Parathyroid adenoma (tissue), 2 donors: ENCODE measurements at regions not wholly inside any gene's neighbourhood (a gene's known extent, or its start where the extent isn't known, plus 50 kb on each side); places are given as distances from the start of the nearest gene placed in this dataset.

Experiments
- H2AFZ ChIP-seq: fragments of 300-600 bp; sonication (generic); one replicate; pipeline ENCODE4 v1.7.0; 2017; ENCODE audit warnings: antibody characterized with exemption, mild to moderate bottlenecking
- H3K27ac ChIP-seq: fragments of 300-600 bp; sonication (generic); one replicate; pipeline ENCODE4 v1.7.0; 2017
- H3K27me3 ChIP-seq: fragments of 300-600 bp; sonication (generic); one replicate; pipeline ENCODE4 v1.7.0; 2017; ENCODE audit warnings: low read length; ENCODE audit not compliant: control insufficient read depth, insufficient read depth
- H3K36me3 ChIP-seq: fragments of 300-600 bp; sonication (generic); one replicate; pipeline ENCODE4 v1.7.0; 2017; ENCODE audit warnings: low read length; ENCODE audit not compliant: control insufficient read depth, insufficient read depth
- H3K4me1 ChIP-seq: fragments of 300-600 bp; sonication (generic); one replicate; pipeline ENCODE4 v1.7.0; 2017; ENCODE audit warnings: control low read depth
- H3K4me2 ChIP-seq: fragments of 300-600 bp; sonication (generic); one replicate; pipeline ENCODE4 v1.7.0; 2017; ENCODE audit warnings: low read length
- H3K4me3 ChIP-seq: fragments of 300-600 bp; sonication (generic); one replicate; pipeline ENCODE4 v1.7.0; 2017; ENCODE audit warnings: low read depth, low read length
- H3K79me2 ChIP-seq: fragments of 300-600 bp; sonication (generic); one replicate; pipeline ENCODE4 v1.7.0; 2017; ENCODE audit warnings: control low read depth
- H3K9ac ChIP-seq: fragments of 300-600 bp; sonication (generic); one replicate; pipeline ENCODE4 v1.7.0; 2017; ENCODE audit warnings: mild to moderate bottlenecking
- H3K9me3 ChIP-seq: fragments of 300-600 bp; sonication (generic); one replicate; pipeline ENCODE4 v1.7.0; 2017; ENCODE audit warnings: low read length; ENCODE audit not compliant: control insufficient read depth
- CTCF ChIP-seq: fragments of 300-600 bp; sonication (generic); IDR thresholded peaks from one replicate; pipeline ENCODE4 v1.7.0; 2017; ENCODE audit warnings: antibody characterized with exemption, mild to moderate bottlenecking
- donor health status: primary hyperparathyroidism.

GRCh38 chr6:159113223-159113622, 56.0 kb upstream of the FNDC1 start:
- Histone ChIP-seq H2AFZ (no peak overlapping the region), H3K27me3 (no peaks in the 10 kb centered on the region), H3K79me2 (no peaks in the 10 kb centered on the region), H3K4me3 (no peak overlapping the region), H3K9ac (no peak overlapping the region), H3K27ac (no peak overlapping the region), H3K9me3 (no peaks in the 10 kb centered on the region), H3K4me1 (peaks cover 2% of the 10 kb centered on the region), H3K4me2 (no peak overlapping the region), H3K36me3 (no peaks in the 10 kb centered on the region)
- no peak for TF ChIP-seq CTCF

DNA sequence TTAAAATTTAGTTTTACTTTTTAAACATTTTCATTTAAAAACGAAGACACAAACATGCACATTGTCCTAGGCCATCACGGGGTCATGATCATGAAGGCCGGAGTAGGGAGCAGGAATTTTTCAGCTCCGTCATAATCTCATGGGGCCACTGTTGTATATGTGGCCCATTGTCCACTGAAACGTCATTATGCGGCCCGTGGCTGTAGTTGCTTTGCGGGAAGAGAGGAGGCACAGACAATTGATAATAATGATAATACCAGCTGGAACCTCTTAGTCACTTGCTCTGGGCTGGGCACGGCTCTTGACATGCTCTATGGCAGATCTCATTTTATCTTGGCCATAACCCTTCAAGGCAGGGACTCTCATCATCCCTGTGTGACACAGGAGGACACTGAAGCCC, 56.5 kb upstream of the FNDC1 start:
- H3K79me2 ChIP-seq, result no peaks in the 10 kb centered on the region
- H3K4me2 ChIP-seq, result no peak overlapping the region
- H3K27ac ChIP-seq, result no peak overlapping the region
- H3K9me3 ChIP-seq, result no peaks in the 10 kb centered on the region
- H3K36me3 ChIP-seq, result no peaks in the 10 kb centered on the region
- peaks cover 2% of the 10 kb centered on the region for H3K4me1 ChIP-seq
- H3K4me3 ChIP-seq, result no peak overlapping the region
- H2AFZ ChIP-seq, result no peak overlapping the region
- no peaks in the 10 kb centered on the region for H3K27me3 ChIP-seq
- no peak overlapping the region for H3K9ac ChIP-seq
- no peak for TF ChIP-seq CTCF

DNA sequence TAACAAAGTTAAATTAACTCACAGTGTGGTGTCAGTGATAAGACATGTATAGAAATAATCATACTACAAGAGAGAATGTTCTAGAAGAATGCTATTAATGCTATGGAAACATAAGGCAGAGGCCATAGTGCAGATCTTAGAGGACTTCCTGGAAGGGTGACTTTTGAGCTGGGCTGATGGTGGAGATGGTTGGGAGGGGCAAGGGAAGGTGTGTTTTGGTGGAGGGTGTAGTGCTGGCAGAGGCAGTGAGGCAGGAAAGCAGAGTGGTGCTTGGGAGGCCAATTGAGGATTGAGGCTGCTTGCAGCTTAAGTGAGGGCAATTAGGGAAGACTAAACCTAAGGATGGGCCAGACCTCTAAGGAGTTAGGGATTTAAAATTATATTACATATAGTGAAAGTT, 58.5 kb upstream of the FNDC1 start:
- no peaks in the 10 kb centered on the region for H3K36me3 ChIP-seq
- no peaks in the 10 kb centered on the region for H3K9me3 ChIP-seq
- no peak for TF ChIP-seq CTCF
- no peaks in the 10 kb centered on the region for H3K79me2 ChIP-seq
- no peak overlapping the region for H3K4me3 ChIP-seq
- no peaks in the 10 kb centered on the region for H3K27me3 ChIP-seq
- H3K4me1 ChIP-seq, result no peaks in the 10 kb centered on the region
- H3K4me2 ChIP-seq, result no peak overlapping the region
- no peak overlapping the region for H3K9ac ChIP-seq
- no peak overlapping the region for H2AFZ ChIP-seq
- H3K27ac ChIP-seq, result no peak overlapping the region

DNA sequence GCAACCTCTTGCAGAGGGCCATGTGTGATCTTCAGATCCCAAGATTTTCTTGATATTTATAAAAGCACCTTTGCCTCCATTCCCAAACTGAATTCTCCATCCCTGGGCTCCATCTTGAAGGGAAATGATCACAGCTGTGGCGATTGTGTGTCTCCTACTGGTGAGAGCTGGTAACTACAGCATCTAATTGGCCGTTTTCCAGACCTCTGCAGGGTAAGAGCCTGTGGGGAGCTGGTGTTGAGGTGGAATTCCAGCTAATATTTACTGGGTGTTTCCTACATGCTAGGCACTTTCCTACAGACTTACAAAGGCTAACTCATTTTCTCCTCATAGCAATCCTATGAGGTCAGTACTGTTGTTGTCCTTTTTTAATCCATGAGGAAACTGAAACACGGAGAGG, 59.2 kb upstream of the FNDC1 start:
- no peaks in the 10 kb centered on the region for H3K27me3 ChIP-seq
- H3K4me3 ChIP-seq, result no peak overlapping the region
- H3K4me1 ChIP-seq, result no peaks in the 10 kb centered on the region
- H3K9me3 ChIP-seq, result no peaks in the 10 kb centered on the region
- H2AFZ ChIP-seq, result no peak overlapping the region
- H3K9ac ChIP-seq, result no peak overlapping the region
- H3K27ac ChIP-seq, result no peak overlapping the region
- no peaks in the 10 kb centered on the region for H3K36me3 ChIP-seq
- peak; percentile 52 for TF ChIP-seq CTCF
- no peak overlapping the region for H3K4me2 ChIP-seq
- H3K79me2 ChIP-seq, result no peaks in the 10 kb centered on the region

- Histone ChIP-seq H3K27ac (no peak overlapping the region), H3K4me2 (no peak overlapping the region), H2AFZ (no peak overlapping the region), H3K9me3 (no peaks in the 10 kb centered on the region), H3K36me3 (no peaks in the 10 kb centered on the region), H3K4me1 (no peaks in the 10 kb centered on the region), H3K27me3 (no peaks in the 10 kb centered on the region), H3K79me2 (no peaks in the 10 kb centered on the region), H3K4me3 (no peak overlapping the region), H3K9ac (no peak overlapping the region)
- no peak for TF ChIP-seq CTCF
Measured at GRCh38 chr6:159109391-159109790, 59.8 kb upstream of the FNDC1 start.
